GM19438 (cell line): ENCODE measurements at regions not wholly inside any gene's neighbourhood (a gene's known extent, or its start where the extent isn't known, plus 50 kb on each side); places are given as distances from the start of the nearest gene placed in this dataset.
A peak's percentile ranks its signal among the peaks of the same experiment; 100 is the strongest.
"Not testable (repeated sequence)": the region's sequence is repeated elsewhere in the genome, so short reads cannot be mapped to it uniquely, and the experiment has no call there.

Source experiments
- ATAC-seq: cut with Tn5 transposase; IDR thresholded peaks from one replicate; pipeline ENCODE4 v1.9.1; 2021; ENCODE audit warnings: low read depth; ENCODE audit not compliant: unreplicated experiment

DNA sequence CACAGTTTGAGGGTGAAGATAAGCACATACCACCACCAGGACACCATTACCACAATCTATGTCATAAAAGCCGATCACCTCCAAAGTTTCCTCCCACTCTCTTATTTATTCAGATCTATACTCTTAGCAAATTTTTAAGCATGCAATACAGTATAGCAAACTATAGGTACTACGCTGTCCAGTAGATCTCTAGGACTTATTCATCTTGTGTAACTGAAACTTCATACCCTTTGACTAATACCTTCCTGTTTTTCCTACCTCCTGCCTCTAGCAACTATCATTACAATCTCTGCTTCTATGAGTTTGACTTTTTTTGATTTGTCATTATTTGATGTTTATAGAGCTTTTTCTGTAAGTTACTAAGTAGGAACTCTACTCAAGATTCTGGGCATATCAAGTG lies 84.5 kb upstream of the MANSC4 start:
- ATAC-seq: no peak

DNA sequence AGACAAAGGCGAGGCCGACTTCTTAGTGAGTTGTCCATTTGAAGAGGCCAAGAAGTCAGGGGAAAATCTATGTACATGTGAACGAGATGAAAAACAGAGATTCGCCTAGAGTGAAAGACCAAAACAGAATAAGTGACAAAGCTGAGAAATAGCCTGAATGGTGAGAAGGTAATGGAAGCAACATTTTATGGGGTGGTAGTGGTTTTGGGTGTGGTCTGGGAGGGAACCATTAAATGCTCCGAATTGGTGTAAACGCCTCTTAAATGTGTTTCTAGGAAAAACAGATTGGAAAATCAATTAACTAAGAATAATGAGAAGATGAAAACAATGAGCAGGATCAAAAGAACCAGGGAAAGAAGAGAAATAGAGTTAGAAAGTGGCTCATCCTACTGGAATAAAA lies 83.8 kb upstream of the MANSC4 start:
- ATAC-seq: no peak

DNA sequence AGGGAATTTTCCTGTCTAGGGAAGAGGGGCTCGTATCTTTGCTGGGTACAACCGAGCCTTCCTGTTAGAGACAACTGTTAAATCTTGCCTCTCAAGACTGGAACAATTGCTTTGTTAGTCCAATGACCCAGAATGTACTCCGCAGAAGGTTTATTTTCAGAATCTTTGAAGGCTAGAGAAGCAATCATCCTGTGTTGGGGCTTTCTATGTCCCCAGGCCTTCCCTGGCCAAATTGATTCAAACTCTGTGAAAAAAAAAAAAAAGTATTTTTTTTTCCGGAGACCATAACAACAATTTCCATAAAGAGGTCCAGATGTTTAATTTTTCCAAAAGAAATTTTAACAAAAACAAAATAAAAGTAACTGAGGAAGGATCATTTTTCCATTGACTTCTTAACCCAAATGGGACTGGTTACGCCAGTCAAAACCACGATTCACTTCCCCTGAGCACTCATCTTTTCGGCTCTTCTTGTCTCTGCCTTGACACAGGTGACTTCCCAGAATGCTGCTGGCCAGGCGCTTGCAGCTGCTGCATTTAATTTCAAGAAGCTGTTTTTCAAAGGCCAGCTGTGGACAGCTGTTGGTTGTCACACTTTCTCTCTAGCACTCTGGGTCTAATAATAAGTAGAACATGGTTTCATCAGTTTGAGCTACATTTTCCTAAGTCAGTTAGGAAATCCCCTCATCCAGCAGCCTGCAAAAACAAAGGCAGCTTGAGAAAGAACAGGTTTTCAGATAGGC lies 81.6 kb upstream of the MANSC4 start:
- ATAC-seq: peak; percentile 68

GRCh38 chr12:27859648-27860047 lies 79.6 kb upstream of the MANSC4 start:
- no peak for ATAC-seq

- ATAC-seq: not testable (repeated sequence)
Observed at GRCh38 chr12:27857006-27857405, 77.0 kb upstream of the MANSC4 start.

GRCh38 chr12:27852742-27853141 lies 72.7 kb upstream of the MANSC4 start:
- ATAC-seq: no peak
